ENCODE measurements at regions not wholly inside any gene's neighbourhood (a gene's known extent, or its start where the extent isn't known, plus 50 kb on each side); places are given as distances from the start of the nearest gene placed in this dataset.
"Not testable (repeated sequence)": the region's sequence is repeated elsewhere in the genome, so short reads cannot be mapped to it uniquely, and the experiment has no call there.

DNA sequence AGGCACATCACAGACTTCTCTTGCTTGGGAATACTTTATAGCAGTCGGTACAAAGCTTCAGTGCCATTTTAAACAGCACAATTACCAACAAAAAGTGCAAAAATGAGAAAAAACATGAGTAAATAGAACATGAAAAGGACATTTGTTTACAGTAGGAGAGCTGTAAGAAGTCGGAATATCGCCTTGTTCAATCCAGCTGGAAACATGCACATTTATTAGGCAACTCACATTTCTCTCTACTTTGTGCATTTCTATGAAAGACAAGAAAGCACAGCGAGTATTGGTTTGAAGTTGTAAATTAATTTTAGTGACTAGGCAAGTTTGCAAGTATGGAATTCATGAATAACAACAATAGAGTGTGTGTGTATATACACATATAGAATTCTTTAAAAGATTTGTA is 484.7 kb downstream of the DACH1 start:
- no peak for DNase-seq (ENCODE audit: low spot score)

DNA sequence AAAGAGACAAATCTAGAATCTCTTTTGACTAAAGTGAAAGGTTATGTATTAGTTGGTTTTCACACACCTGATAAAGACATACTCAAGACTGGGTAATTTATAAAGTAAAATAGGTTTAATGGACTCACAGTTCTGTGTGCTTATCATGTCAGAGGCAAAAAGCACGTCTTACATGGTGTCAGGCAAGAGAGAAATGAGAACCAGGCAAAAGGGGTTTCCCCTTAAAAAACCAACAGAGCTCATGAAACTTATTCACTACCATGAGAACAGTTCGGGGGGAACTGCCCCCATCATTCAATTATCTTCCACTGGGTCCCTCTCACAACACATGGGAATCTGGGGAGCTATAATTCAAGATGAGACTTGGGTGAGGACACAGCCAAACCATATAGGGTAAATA is 486.8 kb downstream of the DACH1 start:
- DNase-seq (ENCODE audit: low spot score), result no peak

DNA sequence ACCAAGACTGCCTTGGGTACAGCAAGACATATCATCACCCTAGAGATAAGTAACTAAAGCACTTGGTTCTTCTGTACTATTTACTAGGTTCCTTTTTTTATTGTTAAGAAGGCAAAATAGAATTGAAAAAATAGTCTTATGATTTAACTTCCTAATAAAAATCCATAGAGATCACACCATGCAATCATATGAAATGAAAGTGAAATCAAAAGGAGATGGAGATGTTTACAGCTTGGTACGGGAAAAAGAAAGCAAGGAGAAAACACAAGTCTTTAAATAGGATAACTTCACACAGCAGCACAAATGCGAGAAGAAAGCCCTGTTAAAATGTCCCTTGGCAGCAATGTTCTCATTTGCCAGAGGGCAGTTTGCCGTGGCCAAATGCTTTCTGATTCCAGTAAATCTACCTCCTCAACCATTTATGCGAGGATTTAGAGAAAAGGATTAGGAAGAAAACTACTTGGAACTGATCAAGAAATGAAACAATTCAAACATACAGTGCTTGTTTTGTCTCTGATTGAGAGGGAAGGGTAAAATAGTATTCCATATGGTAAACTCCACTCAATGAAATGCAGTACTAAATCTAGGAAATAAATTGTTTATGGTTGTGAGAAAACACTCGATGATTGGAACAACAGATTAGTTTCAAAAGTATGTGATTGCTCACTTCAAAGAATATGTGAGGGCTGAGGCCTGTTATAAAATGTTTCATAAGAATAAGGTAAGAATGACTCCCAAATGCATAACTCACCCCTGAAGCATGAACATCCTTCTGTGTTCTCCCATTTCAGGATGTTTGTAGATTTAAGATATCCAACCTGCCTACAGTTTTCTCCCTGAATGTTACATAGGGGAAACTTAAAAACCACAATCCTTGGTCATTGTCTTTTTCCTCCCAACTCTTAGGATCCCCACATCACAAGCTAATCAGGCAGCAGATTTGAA is 487.8 kb downstream of the DACH1 start:
- DNase-seq (ENCODE audit: low spot score), result no peak

DNA sequence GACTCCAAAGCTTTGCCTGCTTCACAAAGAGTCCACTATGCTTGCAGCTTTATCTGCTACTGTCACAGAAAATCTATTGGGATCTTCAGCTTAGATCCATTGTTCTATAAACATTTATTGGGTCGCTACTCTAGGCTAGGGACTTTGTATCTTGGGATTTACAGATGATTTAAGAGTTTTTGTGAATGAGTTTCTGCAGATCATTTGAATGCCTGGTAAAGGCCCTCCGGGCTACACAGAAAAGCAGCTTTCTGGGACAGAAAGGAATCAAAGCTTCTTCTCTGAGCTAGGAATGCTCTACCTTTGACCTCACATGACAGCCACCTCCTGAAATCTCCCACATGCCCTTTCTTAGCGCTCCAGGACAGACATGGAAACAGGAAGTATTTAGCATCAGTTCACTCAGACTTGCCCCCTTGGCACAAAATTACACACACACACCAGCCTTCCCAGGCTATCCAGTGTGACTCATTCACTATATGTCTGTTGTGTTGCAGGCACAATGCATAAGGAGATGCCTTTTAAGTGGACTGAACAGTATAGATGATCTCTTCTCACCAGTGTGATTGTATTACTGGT is 492.4 kb downstream of the DACH1 start:
- DNase-seq (ENCODE audit: low spot score), result no peak

DNA sequence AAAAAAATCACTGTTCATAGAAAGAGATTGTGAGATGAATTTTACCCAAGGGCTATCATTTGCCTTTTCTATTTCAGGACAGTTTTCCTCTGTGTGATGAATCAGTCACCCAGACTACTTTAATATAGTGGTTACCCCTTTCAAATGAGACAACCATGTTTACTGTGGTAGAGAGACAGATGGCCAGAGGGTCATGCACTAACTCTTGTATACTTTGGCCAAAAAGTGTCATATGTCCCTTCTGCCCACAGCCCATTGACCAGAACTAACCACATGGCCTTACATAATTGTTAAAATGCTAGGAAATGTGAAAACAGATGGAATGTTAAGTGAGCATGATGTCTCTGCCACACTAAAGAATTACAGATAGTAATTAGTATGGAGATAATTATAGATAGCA is 498.7 kb downstream of the DACH1 start:
- DNase-seq (ENCODE audit: low spot score), result no peak

DNA sequence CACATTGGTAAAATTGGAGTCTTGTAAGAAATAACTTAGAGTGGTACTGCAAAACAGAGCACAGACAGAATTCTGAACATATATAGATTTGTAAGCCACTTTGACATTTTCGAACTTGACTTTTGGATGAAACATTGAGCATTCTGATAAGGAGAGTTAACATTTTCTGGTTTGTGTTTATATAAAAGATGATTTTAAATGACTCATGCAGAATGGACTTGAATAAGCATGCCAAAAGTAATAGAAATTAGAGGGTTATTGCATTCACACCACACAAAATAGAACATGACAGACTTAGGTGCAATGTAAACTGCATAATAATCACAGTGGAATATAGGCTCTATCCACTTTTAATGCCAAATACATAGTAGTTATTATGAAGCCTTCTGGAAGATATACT is 507.0 kb downstream of the DACH1 start:
- DNase-seq (ENCODE audit: low spot score), result no peak

DNA sequence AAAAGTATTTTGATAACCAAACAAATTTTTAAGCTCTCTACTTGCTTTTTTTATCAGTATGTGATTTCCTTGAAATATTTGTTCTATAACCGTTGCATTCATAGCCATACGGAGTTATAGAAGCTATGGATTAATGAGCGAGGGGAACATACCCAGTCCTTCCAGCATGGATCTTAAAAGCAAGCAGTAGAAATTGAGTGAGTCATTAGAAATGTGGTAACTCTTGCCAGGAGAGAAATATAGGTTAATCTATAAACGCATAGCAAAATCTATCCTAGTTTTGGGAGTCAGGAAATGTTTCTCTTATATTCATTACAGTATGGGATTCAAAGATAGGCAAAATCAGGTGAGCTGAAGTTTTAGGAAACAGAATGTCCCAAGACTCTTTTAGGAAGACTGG is 507.4 kb downstream of the DACH1 start:
- DNase-seq (ENCODE audit: low spot score), result no peak

DNA sequence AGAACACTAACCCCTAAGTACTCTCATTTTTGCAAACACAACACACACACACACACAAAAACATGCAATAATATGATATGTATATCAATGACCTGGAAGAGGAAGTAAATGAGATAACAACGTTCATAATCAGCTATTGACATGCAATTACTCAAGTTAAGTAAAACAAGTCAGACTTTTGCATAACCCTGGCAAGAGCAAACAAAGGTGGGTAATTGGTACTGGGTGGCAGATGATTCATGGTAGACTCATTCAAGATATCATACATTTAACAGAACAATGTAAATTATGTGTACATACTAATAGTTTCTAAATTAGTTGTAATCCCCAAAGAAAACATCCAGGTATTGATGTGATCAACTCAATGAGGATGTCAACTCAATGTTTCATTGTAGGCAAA is 508.8 kb downstream of the DACH1 start:
- no peak for DNase-seq (ENCODE audit: low spot score)

DNA sequence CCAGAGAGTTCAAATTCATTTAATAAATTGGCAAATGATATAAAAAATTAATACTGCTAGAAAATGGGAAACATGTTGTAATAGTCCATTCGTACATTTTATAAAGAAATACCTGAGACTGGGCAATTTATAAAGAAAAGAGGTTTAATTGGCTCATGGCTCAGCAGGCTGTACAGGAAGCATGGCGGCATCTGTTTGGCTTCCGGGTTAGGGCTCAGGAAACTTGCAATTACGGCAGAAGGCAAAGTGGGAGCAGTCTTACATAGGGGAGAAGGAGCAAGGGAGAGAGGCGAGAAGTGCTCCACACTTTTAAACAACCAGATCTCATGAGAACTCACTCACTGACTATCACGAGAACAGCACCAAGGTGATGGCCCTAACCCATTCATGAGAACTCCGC is 512.0 kb downstream of the DACH1 start:
- no peak for DNase-seq (ENCODE audit: low spot score)

DNA sequence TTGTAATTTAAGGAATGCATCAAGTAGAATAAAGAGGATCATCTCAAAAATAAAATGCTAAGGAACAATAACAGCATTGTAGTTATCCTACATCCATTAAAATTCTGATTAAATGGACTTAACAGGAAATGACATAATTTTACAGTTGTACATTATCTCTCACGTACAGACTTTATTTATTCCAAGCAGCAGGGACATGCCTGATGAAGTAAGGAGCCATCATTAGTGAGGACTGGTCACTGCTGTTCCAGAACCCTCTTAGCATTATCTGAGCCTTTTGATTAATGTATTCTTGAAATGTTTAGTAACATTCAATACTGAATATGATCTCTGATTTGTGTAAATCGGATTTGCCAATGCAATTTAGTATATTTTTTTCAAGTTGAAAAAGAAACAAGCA is 516.1 kb downstream of the DACH1 start:
- no peak for DNase-seq (ENCODE audit: low spot score)

DNA sequence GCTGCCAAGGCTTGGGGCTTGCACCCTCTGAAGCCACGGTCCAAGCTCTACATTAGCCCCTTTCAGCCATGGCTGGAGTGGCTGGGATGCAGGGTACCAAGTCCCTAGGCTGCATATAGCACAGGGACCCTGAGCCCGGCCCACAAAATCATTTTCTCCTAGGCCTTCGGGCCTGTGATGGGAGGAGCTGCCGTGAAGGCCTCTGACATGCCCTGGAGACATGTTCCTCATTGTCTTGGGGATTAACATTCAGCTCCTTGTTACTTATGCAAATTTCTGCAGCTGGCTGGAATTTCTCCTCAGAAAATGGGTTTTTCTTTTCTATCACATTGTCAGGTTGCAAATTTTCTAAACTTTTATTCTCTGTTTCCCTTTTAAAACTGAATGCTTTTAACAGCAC is 521.1 kb downstream of the DACH1 start:
- DNase-seq (ENCODE audit: low spot score), result not testable (repeated sequence)

DNA sequence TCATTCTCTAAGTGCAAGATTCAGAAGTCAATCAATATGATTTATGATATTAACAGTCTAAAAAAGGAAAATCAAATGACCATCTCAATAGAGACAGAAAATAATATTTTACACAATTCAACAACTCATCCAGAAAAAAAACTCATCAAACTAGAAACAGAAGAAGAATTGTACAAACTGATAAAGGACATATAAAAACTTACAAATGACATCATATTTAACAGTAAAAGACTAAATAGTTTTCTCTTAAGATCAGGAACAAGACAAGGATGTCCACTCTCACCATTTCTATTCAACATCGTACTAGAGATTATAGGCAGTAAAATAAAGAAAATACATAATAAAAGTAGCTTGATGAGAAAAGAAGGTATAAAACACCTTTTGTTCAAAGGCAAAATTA is 527.3 kb downstream of the DACH1 start:
- no peak for DNase-seq (ENCODE audit: low spot score)

DNA sequence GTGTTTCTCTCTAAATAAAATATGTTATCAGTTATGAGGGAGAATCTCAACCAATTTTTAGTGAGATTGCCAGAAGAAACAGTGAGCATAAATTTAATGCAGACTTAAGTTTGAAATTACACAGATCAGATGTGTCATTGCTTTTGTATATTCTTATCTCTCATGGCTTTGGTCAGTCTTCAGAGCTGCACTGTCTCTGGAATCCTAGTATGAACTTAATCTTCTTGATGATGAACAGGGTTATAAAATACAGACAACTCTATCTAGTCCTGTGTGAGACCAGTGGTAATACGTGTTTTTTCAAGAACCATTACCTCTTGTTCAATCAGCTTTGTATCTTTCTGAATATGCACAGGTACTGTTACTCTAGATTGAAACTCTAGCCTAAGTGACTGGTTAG is 528.0 kb downstream of the DACH1 start:
- DNase-seq (ENCODE audit: low spot score), result no peak

DNA sequence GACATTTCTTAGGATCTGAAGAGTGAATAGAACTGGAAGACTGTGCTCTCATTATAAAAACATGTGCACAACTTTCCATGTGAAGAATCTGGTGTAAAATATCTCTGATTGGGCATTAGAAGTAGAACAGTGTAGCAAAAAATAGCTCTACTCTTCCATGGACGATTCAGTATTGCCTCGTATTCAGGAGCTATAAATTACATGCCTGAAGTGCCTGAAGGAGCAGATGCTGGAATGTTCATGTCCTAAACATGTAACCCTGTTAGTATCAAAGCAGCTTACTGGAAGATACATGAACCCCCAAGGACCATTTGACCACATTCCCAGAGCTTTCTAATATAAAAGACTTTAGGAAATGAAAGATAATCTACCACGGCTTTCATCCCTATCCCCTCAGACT is 528.9 kb downstream of the DACH1 start:
- no peak for DNase-seq (ENCODE audit: low spot score)

DNA sequence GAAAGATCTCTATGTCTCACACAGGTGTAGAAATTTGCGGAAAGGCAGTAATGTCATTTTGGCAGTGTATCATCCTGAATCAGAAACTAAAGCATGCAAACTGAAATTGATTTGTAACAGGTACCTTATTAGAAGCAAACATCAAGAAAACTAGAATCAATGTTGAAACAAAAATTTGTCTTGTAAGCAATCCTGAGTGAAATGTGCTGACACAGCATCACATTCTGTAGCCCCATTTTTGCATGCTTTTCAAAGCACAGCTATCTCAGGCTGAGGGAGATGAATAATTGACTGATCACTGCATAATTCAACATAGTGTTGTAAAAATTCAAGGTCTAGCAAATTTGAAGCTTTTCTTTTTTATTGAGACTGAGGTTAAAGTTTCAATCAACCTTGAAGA is 539.7 kb downstream of the DACH1 start:
- no peak for DNase-seq (ENCODE audit: low spot score)

DNA sequence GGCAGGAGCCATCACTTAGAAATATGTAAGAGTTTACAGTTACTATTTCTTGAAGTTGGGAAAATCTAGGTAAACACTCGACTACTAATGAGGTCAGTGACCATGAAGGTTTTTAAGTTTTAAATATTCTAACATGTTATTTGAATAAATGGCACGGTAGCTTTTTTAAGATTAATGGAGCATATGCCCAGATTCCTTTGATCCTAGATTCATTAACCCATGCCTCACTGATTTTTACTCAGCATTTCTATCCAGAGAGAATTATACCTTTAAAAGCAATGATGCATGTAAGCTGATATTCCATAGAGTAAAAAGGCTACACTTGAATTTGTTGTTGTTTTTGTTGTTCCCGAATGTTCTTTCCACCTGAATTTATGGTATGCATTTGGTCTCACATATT is 541.4 kb downstream of the DACH1 start:
- DNase-seq (ENCODE audit: low spot score), result no peak

DNA sequence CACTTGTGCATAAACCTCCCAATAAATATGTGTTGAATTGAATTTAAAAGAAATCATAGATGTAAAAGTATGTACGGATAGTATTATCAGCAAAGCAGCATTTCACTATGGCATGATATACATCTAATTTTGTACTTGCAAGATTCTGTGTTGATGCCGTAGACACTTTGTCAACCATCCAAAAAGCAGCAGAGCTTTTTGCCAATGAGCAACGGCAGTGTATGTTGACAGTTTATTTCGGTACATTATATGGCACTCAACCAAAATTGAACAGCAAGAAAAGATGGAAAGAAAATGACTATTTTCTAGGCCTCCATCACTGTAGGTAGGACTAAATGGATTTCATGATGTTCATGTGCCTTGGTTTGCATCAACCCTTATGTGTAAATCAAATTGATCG is 543.7 kb downstream of the DACH1 start:
- no peak for DNase-seq (ENCODE audit: low spot score)

DNA sequence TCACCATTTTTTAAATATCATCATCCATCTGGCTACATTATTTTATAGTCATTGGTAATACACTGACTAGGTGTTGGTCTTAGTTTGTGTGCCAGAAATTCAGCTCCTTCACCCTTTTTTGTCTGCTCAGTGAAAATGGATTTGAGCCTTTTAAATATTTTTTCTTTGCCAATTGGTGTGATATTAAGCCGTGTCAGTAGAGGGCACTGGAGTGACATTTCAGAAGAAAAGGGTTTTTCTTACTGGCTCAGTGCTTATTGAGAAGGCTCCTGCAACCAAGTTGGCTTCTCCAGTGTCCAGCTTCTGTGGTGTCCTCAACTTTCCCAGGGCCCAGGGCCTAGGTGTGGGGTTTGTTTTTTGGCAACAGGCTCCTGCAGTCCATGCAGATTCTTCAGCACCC is 546.6 kb downstream of the DACH1 start:
- no peak for DNase-seq (ENCODE audit: low spot score)

DNA sequence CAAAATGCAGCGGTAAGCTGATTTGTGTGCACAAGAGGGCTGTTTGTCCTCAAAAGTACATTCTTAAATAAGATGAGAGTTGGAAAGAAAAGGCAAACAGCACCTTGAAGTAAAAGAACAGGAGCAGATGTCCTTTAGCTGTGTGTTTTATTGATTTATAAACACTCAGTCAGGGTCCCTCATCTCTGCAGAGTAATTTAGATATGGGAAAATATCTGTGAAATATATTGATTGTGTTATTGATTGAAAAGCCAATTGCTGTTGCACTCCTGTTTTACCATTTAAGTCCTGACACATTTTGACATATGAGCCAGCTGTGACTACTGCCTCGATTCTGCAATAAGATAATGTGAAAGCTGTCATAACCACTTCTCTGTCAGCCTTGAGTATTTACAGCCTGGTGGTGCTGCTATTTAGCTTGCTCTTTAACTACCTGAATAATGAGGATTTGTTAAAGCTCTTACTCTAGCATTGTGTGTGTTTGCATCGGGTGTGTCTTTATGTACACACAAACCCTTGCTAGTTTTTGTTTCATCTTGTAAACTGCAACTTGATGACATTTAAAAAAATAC is 550.1 kb downstream of the DACH1 start:
- no peak for DNase-seq (ENCODE audit: low spot score)

DNA sequence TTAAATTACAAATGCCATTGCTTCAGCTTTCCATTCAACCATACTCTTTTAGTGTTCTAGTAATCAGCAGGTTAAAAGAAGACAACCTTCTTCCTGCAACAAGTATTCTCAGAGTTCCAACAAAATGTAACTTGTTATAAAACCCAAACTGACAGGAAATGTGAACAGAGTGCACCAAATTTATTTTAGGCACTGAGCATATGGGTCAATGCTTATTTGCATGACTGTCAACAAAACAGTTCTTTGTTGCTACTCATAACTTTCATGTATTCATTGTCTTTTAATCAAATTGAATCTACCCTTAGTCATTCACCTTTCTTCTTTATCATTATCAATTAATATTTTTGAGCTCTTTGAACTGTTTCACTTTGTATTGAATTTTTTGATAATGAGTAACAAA is 554.1 kb downstream of the DACH1 start:
- no peak for DNase-seq (ENCODE audit: low spot score)

DNA sequence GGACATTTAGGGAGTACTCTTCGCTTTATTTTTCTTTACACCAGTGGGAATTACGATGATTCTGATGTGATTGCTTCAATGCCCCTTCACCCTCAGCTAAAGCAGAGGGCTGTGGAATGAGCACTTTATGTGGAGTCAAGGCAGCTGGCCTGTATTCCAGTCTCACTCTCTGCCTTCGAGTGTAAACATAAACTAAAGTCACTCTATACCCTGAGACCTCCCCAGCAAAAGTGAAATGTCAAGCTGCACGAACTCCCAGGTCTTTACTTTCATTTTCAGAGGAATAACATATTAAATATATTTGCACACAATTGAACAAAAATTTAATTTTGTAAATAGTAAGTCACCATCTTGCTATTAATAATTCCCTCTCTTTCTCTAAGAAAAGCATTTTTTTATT is 557.1 kb downstream of the DACH1 start:
- DNase-seq (ENCODE audit: low spot score), result no peak

DNA sequence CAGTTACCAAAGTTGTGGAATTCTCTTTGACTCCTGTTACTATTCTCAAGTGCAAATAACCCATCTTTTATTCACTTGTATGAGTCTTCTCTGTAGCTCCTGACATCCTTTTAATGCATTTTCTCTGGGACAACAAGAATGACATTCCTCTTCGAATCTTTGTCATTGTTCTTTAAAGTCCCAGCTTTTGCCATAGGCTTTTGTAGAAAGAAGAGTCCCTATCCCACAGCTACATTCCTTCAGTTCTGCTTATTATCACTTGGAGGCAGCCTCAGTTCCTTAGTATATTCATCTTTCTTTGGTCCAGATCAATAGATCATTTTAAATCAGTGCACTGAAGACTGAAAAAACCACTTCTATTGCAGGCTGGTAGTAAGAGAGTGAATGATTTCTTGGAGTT is 560.2 kb downstream of the DACH1 start:
- no peak for DNase-seq (ENCODE audit: low spot score)

DNA sequence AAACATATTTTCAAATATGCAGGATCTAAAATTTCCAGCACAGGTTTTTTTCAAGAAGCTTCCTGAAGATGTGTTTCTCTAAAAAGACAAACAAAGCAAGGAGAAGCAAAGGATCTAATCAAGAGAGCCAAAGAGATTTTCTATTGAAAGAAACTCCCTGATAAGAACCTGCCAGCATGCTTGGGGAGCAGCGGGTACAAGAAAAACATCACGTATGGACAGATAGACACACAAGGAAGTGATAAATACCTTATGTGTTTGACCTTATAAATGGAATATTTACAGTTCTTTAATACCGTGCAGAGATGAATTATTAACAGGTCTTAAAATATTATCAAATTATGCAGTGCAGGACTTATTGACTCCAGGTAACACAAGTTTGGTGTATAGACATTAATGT is 562.1 kb downstream of the DACH1 start:
- no peak for DNase-seq (ENCODE audit: low spot score)

DNA sequence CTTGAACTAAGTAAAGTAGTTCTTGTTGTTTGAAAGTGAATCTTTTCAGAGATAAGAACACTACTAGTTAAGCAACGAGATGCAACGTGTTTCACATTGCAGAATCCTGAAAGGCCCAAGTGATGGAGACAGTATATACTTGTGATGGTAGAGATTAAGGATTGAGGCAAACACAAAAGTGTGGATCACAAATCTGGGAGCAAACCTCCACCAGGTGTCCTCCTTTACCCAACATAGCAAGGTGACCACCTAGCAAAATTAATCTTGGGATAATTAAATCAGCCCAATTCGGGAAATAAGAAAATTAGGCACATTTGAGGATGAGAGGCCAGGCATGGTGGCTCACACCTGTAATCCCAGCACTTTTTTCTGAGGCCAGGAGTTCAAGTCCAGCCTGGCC is 563.9 kb downstream of the DACH1 start:
- DNase-seq (ENCODE audit: low spot score), result no peak
